Breast epithelium (tissue), 3 donors: ENCODE measurements at regions not wholly inside any gene's neighbourhood (a gene's known extent, or its start where the extent isn't known, plus 50 kb on each side); places are given as distances from the start of the nearest gene placed in this dataset.

Experiments
- CTCF ChIP-seq, 3 donors: fragments of 450-650 bp; IDR thresholded peaks; one replicate each; pipeline ENCODE4 v1.5.1; 2016 to 2017; ENCODE audit warnings: antibody characterized with exemption in 3 of 3, mild to moderate bottlenecking in 3 of 3, moderate library complexity in 3 of 3
- POLR2A ChIP-seq: fragments of 450-650 bp; IDR thresholded peaks from one replicate; pipeline ENCODE4 v1.6.1; 2016; ENCODE audit warnings: antibody characterized with exemption, mild to moderate bottlenecking, moderate library complexity

GRCh38 chr20:55424968-55425367, 580.4 kb downstream of the CBLN4 start:
- TF ChIP-seq CTCF (IDR thresholded peaks at IDR 0.05) = no peak
- no peak for TF ChIP-seq POLR2A
